Lower leg skin (tissue), 3 donors: ENCODE measurements at regions not wholly inside any gene's neighbourhood (a gene's known extent, or its start where the extent isn't known, plus 50 kb on each side); places are given as distances from the start of the nearest gene placed in this dataset.
"Not testable (repeated sequence)": the region's sequence is repeated elsewhere in the genome, so short reads cannot be mapped to it uniquely, and the experiment has no call there.

Experiments used
- CTCF ChIP-seq, 3 donors: fragments of 450-650 bp; IDR thresholded peaks; one replicate each; pipeline ENCODE4 v1.5.1; 2016; ENCODE audit warnings: antibody characterized with exemption in 3 of 3, mild to moderate bottlenecking in 3 of 3, moderate library complexity in 2 of 3
- POLR2A ChIP-seq, 2 donors: fragments of 450-650 bp; IDR thresholded peaks; one replicate each; pipeline ENCODE4 v1.6.1; 2016 to 2017; ENCODE audit warnings: antibody characterized with exemption in 2 of 2, mild to moderate bottlenecking in 1 of 2, moderate library complexity in 1 of 2

- not testable (repeated sequence) for TF ChIP-seq CTCF, POLR2A (IDR thresholded peaks at IDR 0.05)
Measured at GRCh38 chr11:81187033-81187432, 1546.6 kb downstream of the FAM181B start.
